WI38 (cell line): ENCODE measurements at regions not wholly inside any gene's neighbourhood (a gene's known extent, or its start where the extent isn't known, plus 50 kb on each side); places are given as distances from the start of the nearest gene placed in this dataset.

Experiments
- H3K4me3 ChIP-seq: 2 replicates; pipeline ENCODE4 v1.5.1; 2011; ENCODE audit warnings: low read depth, mild to moderate bottlenecking, control low read depth, low read length
- CTCF ChIP-seq: IDR thresholded peaks from 2 replicates; pipeline ENCODE4 v1.5.1; 2012; ENCODE audit warnings: low read depth, mild to moderate bottlenecking, control low read depth, low read length

DNA sequence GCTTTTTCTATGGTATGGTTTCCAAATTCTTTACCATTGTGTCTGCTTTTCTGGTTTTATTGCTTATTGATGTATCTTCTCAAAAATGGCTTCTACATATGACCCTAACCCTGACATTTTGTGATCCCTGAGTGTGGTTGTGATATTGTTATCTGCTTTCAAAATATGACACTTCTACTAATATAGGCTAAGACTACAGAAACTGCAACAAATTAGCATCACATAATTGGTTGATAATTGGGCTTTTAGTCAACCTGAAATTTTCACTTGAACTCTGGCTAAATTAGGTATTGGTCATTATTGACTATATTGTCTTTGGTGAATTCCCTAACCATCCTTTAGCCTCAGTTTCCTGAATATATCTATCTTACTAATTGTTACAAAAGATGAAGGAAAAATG is 246.1 kb downstream of the PIK3C3 start:
- no peak for TF ChIP-seq CTCF

DNA sequence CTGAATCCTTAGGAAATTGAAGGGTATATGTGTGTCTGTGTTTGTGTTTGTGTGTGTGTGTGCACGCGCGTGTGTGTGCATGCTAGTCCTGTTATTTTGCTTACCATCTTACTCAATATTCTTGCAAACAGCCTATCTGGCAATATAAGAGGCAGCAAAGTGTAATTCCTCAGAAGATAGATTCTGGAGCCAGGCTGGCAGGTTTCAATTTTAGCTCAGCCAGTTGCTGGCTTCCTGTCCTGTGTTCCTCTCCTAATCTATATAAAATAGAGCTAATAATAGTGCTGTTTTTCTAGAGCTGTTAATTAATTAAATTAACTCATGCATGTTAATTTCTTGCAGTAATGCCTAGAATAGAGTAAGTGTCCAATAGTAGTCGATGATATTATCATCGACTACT is 256.2 kb downstream of the PIK3C3 start:
- TF ChIP-seq CTCF, result no peak

More for the DNA sequence above, 246.1 kb downstream of the PIK3C3 start:
- no peak overlapping the region for H3K4me3 ChIP-seq

GRCh38 chr18:42222557-42222956 is 267.5 kb downstream of the PIK3C3 start:
- no peak for TF ChIP-seq CTCF
- H3K4me3 ChIP-seq, result no peak overlapping the region

More for the DNA sequence above, 256.2 kb downstream of the PIK3C3 start:
- no peak overlapping the region for H3K4me3 ChIP-seq

- TF ChIP-seq CTCF, result no peak
- no peak overlapping the region for H3K4me3 ChIP-seq
Observed at GRCh38 chr18:42228581-42228980, 273.5 kb downstream of the PIK3C3 start.

GRCh38 chr18:42229211-42230210 is 274.5 kb downstream of the PIK3C3 start:
- no peak overlapping the region for H3K4me3 ChIP-seq
- TF ChIP-seq CTCF, result no peak

- no peak for TF ChIP-seq CTCF
- H3K4me3 ChIP-seq, result no peak overlapping the region
Observed at GRCh38 chr18:42230636-42231035, 275.6 kb downstream of the PIK3C3 start.

DNA sequence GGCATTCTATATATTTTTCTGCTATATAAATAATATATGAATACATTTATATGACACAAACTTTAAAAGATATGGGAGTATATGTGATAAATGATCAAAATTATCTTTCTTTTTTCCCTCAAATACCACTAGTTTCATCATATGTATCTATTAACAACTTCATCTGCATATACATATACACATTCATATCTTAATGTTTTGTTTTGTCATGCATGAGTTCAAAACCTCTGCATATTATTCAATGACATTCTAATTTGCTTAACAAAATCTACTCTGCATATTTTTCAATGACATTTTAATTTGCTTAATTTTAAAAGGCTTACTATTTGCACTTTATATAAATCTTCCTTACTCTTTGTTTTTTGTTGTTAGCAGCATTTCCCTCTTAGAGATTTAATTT is 276.2 kb downstream of the PIK3C3 start:
- no peak overlapping the region for H3K4me3 ChIP-seq
- TF ChIP-seq CTCF, result no peak
